ENCODE measurements at regions not wholly inside any gene's neighbourhood (a gene's known extent, or its start where the extent isn't known, plus 50 kb on each side); places are given as distances from the start of the nearest gene placed in this dataset.

DNA sequence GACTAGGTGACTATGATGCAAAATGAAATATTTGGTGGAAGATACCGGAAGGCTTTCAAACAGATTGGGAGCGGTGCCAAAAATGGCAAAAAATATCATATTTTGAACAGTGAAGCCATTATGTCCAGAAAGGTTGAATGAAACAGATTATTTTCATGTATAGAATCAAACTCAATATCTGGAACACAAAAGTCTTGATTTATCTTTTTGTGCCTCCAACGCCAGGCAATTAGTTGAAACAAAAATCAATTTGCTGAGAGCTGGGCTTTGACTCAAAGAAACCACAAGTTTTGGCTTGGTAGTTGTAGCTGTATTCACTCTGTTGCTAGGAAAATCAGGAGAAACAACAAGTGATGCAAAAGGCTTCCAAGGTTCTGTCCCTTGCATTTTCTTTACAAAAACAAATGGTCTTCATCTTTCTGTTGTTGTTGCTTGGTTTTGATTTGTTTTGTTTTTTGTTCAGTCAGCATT lies 421.7 kb upstream of the TYRP1 start:
- no peak for DNase-seq (ENCODE audit: low read depth)
- no peak overlapping the region for H3K4me3 ChIP-seq (ENCODE audit: control insufficient read depth, low read depth, low read length)
- TF ChIP-seq, protein P1, sequence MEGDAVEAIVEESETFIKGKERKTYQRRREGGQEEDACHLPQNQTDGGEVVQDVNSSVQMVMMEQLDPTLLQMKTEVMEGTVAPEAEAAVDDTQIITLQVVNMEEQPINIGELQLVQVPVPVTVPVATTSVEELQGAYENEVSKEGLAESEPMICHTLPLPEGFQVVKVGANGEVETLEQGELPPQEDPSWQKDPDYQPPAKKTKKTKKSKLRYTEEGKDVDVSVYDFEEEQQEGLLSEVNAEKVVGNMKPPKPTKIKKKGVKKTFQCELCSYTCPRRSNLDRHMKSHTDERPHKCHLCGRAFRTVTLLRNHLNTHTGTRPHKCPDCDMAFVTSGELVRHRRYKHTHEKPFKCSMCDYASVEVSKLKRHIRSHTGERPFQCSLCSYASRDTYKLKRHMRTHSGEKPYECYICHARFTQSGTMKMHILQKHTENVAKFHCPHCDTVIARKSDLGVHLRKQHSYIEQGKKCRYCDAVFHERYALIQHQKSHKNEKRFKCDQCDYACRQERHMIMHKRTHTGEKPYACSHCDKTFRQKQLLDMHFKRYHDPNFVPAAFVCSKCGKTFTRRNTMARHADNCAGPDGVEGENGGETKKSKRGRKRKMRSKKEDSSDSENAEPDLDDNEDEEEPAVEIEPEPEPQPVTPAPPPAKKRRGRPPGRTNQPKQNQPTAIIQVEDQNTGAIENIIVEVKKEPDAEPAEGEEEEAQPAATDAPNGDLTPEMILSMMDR (IDR thresholded peaks at IDR 0.05; ENCODE audit: control insufficient read depth, insufficient read depth, low read depth, low read length, missing control alignments): no peak

DNA sequence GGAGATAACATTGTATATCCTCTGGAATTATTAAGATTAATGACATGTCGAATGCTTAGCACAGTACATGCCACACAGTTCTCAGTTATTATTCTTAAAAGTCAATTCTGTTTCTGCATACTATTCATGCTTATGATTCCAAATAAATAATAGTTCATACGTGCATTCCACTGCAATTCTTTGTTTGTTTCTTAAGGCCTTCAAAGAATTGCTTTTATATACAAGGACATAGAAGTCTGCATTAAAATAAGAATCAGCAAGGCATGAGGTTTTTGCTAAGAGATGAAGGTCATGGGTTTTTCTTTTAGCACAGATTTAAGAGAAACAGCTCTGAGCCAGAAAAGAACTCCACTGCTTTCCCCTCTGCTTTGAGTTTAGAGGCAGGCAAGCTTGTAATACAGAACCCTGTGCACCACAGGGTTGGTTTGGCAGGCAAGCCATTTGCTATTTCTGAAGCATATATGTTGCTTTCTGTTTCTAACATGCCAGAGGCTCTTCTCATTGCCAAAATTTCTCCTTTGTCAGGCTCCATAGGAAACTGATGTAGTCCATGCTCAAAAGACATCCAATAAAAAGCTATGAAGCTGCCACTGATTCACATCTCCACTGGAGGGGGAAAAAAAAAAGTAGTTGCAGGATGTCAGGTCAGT lies 420.6 kb upstream of the TYRP1 start:
- no peak overlapping the region for H3K4me3 ChIP-seq (ENCODE audit: control insufficient read depth, low read depth, low read length)
- TF ChIP-seq, protein P1 (IDR thresholded peaks at IDR 0.05; ENCODE audit: control insufficient read depth, insufficient read depth, low read depth, low read length, missing control alignments): no peak
- DNase-seq (ENCODE audit: low read depth): no peak

DNA sequence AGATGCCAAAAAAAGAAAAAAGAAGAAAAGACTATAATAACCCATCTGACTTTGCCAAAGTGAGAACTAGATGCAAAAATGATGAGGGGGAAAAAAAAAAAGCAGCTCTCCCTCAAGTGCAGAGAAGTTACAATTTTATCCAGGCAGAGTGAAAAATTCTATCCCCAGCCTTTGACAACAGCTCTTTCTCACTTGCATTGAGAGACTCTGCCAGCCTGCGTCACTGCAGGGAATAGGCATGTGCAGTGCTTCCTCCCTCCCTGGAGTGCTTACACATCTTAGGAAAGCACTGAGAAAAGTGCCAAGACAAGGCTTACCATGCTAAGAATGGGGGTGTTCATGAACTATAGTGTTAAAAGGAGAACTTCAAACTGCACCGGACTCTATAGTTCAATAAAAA lies 418.6 kb upstream of the TYRP1 start:
- no peak for DNase-seq (ENCODE audit: low read depth)
- H3K4me3 ChIP-seq (ENCODE audit: control insufficient read depth, low read depth, low read length): no peak overlapping the region
- TF ChIP-seq, protein P1 (IDR thresholded peaks at IDR 0.05; ENCODE audit: control insufficient read depth, insufficient read depth, low read depth, low read length, missing control alignments): no peak

DNA sequence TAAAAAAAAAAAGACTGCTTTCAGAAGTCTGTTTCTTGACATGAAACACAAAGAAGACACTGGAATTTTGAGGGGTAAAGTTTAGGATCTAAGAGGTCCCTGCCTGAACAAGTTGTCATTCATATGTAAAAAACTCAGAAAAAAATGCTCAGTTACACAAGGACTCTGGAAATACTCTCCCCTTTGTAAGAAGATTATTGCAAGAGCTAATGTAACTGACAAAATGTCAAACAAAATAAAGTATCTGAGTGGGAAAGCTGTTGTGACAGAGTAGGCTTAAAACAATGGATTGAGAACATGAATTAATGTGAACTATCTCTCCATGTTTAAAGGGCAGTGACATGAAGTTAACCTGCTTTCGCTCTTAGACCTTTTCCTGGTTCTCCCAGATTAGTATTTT lies 416.7 kb upstream of the TYRP1 start:
- TF ChIP-seq, protein P1 (IDR thresholded peaks at IDR 0.05; ENCODE audit: control insufficient read depth, insufficient read depth, low read depth, low read length, missing control alignments): no peak
- DNase-seq (ENCODE audit: low read depth): no peak
- no peak overlapping the region for H3K4me3 ChIP-seq (ENCODE audit: control insufficient read depth, low read depth, low read length)

DNA sequence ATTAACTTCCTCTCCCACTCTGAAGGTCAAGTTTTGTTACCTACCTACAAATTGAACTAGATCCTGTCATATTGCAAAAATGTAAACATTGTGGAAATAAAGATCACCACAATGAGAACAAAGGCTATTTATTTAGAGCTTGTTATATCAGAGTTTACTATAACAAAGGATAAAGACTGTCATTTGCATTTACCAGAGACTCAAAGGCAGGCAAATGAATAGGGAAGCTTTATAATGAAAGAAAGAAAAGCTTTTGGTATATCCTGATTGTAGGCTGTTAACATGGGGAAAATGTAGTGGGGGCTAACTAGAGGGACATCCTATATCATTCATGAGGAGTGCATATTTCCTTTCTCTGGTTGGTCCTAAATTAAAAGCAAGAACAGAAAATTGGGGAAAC lies 403.5 kb upstream of the TYRP1 start:
- TF ChIP-seq, protein P1 (IDR thresholded peaks at IDR 0.05; ENCODE audit: control insufficient read depth, insufficient read depth, low read depth, low read length, missing control alignments): no peak

DNA sequence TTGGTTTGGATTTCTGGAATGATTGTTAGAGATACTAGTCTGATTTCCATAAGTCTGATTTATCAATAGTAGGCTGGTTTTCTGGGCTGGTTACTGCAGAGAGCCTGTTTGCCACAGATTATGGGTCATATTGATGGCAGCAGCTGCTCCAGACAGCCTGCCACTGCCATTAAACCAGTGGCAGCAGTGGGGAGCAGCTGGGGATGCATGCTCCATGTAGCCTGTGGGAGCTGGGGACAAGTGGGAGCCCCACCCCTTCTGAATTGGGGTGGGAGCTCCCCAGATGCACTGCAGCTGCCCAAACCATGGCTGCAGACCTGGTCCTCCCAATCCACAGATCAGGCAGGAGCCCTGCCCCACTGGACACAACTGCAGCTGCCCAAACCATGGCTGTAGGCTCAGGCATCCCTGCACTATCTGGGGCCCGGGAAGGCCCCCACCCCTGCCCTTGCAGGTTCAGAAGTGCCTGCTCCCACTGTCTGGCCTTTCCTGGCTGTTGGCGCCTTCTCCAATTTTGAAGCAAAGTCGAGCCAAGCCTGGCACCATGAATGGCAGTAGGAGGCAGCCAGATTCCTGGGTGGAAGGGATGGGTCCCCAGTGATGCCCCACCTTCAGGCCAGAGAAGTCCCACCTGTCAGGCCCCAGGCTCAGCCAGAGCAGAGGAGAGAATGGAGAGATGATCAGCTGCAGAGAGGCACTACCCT lies 402.9 kb upstream of the TYRP1 start:
- TF ChIP-seq, protein P1 (IDR thresholded peaks at IDR 0.05; ENCODE audit: control insufficient read depth, insufficient read depth, low read depth, low read length, missing control alignments): no peak
- H3K4me3 ChIP-seq (ENCODE audit: control insufficient read depth, low read depth, low read length): no peak overlapping the region
- DNase-seq (ENCODE audit: low read depth): no peak

More for the DNA sequence above, 403.5 kb upstream of the TYRP1 start:
- no peak overlapping the region for H3K4me3 ChIP-seq (ENCODE audit: control insufficient read depth, low read depth, low read length)
- no peak for DNase-seq (ENCODE audit: low read depth)
